CD4-positive, alpha-beta T cell (primary cell): ENCODE measurements at regions not wholly inside any gene's neighbourhood (a gene's known extent, or its start where the extent isn't known, plus 50 kb on each side); places are given as distances from the start of the nearest gene placed in this dataset.

Experiments
- ATAC-seq: fragments of 200-7000 bp; cut with Tn5 transposase; one replicate; pipeline ENCODE4 v1.10.0; 2022; ENCODE audit warnings: mild to moderate bottlenecking; ENCODE audit not compliant: poor library complexity
- CTCF ChIA-PET: fragments of 350-600 bp; sonication (Branson Sonifier 250); formaldehyde crosslinking; loops from one replicate; lab custom pipeline; 2021; ENCODE audit warnings: antibody characterized with exemption, inconsistent platforms; lab: Charles Lee
- POLR2A ChIA-PET: fragments of 350-600 bp; sonication (Branson Sonifier 250); formaldehyde crosslinking; loops from one replicate; lab custom pipeline; 2021; ENCODE audit warnings: antibody characterized with exemption, inconsistent platforms; lab: Charles Lee
- DNase-seq, 14 experiments: peaks; one replicate each; pipeline ENCODE4 v3.0.0-alpha.2; 2013 to 2020; ENCODE audit warnings: mixed read lengths in 2 of 14
- H3K27ac ChIP-seq, 2 donors: one replicate each; pipeline versions ENCODE4 v1.5.1 to v1.7.0; 2013; ENCODE audit warnings: low read length in 2 of 2, low read depth in 1 of 2, mild to moderate bottlenecking in 1 of 2
- H3K27me3 ChIP-seq, 2 experiments: 1 replicate in 1 of 2; 2 replicates in 1 of 2; pipeline versions ENCODE4 v1.6.1 to v1.7.0; 2013; ENCODE audit warnings: low read length in 2 of 2, control low read depth in 1 of 2, mild to moderate bottlenecking in 1 of 2, moderate library complexity in 1 of 2; ENCODE audit not compliant: insufficient read depth in 2 of 2, control insufficient read depth in 1 of 2
- H3K36me3 ChIP-seq: one replicate; pipeline ENCODE4 v1.6.1; 2013; ENCODE audit warnings: low read length, control low read depth; ENCODE audit not compliant: insufficient read depth
- H3K4me1 ChIP-seq: one replicate; pipeline ENCODE4 v1.6.1; 2013; ENCODE audit warnings: low read length, control low read depth; ENCODE audit not compliant: insufficient read depth
- H3K4me3 ChIP-seq: one replicate; pipeline ENCODE4 v1.5.1; 2013; ENCODE audit warnings: mild to moderate bottlenecking, low read length, moderate library complexity
- H3K9me3 ChIP-seq, 2 experiments: 1 replicate in 1 of 2; 2 replicates in 1 of 2; pipeline versions ENCODE4 v1.6.1 to v1.7.0; 2013; ENCODE audit warnings: low read length in 2 of 2, mild to moderate bottlenecking in 2 of 2, control low read depth in 1 of 2, moderate library complexity in 1 of 2; ENCODE audit not compliant: control insufficient read depth in 1 of 2, insufficient read depth in 1 of 2
- H3K27ac Mint-ChIP-seq: one replicate; pipeline ENCODE4 v1.8.0; 2020; ENCODE audit warnings: mixed read lengths
- H3K27me3 Mint-ChIP-seq: one replicate; pipeline ENCODE4 v1.8.0; 2021; ENCODE audit warnings: mixed read lengths
- H3K36me3 Mint-ChIP-seq: one replicate; pipeline ENCODE4 v1.8.0; 2021; ENCODE audit warnings: low read depth, mixed read lengths
- H3K4me1 Mint-ChIP-seq: one replicate; pipeline ENCODE4 v1.8.0; 2021; ENCODE audit warnings: low read depth, mixed read lengths
- H3K4me3 Mint-ChIP-seq: one replicate; pipeline ENCODE4 v1.8.0; 2020; ENCODE audit warnings: mild to moderate bottlenecking, mixed read lengths
- H3K9me3 Mint-ChIP-seq: one replicate; pipeline ENCODE4 v1.8.0; 2020; ENCODE audit warnings: mixed read lengths
- intact Hi-C, 2 experiments: fragments of 100-400 bp; cut with DNase I in 1 of 2; cut with micrococcal nuclease in 1 of 2; formaldehyde crosslinking; loops; one replicate each; pipeline versions ENCODE4 v1.15.1 to v1.9.0; 2023 to 2025; cut with DNase I, micrococcal nuclease
- TF ChIP-seq, protein P1 (sequence below): fragments of 200-600 bp; IDR thresholded peaks from one replicate; pipeline ENCODE4 v1.8.0; 2022; ENCODE audit warnings: antibody characterized with exemption, mild to moderate bottlenecking

DNA sequence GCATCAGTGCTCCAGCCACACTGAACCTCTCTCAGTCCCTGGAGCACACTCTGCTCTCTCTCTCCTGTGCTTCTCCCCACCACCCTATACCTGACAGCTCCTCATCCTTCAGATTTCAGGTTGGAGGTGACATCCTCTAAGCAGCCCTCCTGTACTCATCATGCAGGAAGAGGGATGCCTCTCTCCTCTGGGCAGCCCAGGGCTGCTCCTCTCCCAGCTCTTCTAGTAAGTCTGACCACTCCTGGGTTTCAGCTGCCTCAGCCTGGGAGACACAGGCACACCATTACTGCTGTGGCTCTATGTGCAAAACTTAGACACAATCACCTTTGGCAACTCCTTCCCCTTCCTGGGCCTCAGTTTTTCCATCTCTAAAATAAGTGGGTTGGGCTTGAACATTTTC lies 232.4 kb upstream of the BRINP1 start:
- H3K4me3 ChIP-seq = no peak overlapping the region
- ChIA-PET CTCF (no interaction called here), POLR2A (no interaction called here)
- H3K36me3 ChIP-seq = no peaks in the 10 kb centered on the region
- no peaks in the 10 kb centered on the region for H3K4me1 Mint-ChIP-seq
- no peak overlapping the region for H3K27ac Mint-ChIP-seq
- TF ChIP-seq, protein P1, sequence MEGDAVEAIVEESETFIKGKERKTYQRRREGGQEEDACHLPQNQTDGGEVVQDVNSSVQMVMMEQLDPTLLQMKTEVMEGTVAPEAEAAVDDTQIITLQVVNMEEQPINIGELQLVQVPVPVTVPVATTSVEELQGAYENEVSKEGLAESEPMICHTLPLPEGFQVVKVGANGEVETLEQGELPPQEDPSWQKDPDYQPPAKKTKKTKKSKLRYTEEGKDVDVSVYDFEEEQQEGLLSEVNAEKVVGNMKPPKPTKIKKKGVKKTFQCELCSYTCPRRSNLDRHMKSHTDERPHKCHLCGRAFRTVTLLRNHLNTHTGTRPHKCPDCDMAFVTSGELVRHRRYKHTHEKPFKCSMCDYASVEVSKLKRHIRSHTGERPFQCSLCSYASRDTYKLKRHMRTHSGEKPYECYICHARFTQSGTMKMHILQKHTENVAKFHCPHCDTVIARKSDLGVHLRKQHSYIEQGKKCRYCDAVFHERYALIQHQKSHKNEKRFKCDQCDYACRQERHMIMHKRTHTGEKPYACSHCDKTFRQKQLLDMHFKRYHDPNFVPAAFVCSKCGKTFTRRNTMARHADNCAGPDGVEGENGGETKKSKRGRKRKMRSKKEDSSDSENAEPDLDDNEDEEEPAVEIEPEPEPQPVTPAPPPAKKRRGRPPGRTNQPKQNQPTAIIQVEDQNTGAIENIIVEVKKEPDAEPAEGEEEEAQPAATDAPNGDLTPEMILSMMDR = no peak
- H3K4me1 ChIP-seq = no peaks in the 10 kb centered on the region
- no peak for DNase-seq
- H3K27me3 Mint-ChIP-seq = no peaks in the 10 kb centered on the region
- ATAC-seq = no peak
- peaks cover 2% of the 10 kb centered on the region for H3K9me3 Mint-ChIP-seq
- intact Hi-C loops = no loop called here
- peaks cover 0 to 8% of the 10 kb centered on the region in 2 experiments for H3K9me3 ChIP-seq
- H3K4me3 Mint-ChIP-seq = no peak overlapping the region
- no peaks in the 10 kb centered on the region for H3K36me3 Mint-ChIP-seq
- H3K27me3 ChIP-seq = no peaks in the 10 kb centered on the region
- H3K27ac ChIP-seq = no peak overlapping the region

DNA sequence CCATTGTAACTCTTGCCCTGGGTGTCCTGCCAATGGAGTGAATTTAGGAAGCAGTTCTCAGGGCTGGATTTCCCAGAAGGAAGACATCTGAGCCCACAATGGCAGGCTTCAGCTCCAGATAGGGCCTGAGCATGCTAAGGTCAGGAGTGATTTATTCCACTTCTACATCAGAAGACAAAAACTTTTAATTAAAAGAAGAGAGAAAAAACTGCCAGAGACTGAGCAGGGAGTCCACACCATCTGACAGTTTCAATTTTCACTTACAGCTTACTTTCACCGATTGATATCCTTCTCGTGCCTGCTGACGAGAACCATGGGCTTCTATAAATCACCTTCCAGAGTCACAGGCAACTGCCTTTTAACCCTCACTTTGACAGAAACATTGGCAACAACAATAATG lies 228.3 kb upstream of the BRINP1 start:
- ChIA-PET POLR2A (no interaction called here), CTCF (no interaction called here)
- H3K4me3 Mint-ChIP-seq = no peak overlapping the region
- intact Hi-C loops = no loop called here
- peaks cover 0 to 3% of the 10 kb centered on the region in 2 experiments for H3K9me3 ChIP-seq
- no peaks in the 10 kb centered on the region for H3K4me1 ChIP-seq
- H3K27me3 Mint-ChIP-seq = no peaks in the 10 kb centered on the region
- H3K27me3 ChIP-seq = no peaks in the 10 kb centered on the region
- no peaks in the 10 kb centered on the region for H3K36me3 ChIP-seq
- ATAC-seq = no peak
- no peaks in the 10 kb centered on the region for H3K36me3 Mint-ChIP-seq
- no peak for DNase-seq
- H3K27ac Mint-ChIP-seq = no peak overlapping the region
- H3K4me1 Mint-ChIP-seq = no peaks in the 10 kb centered on the region
- peaks cover 2% of the 10 kb centered on the region for H3K9me3 Mint-ChIP-seq
- H3K27ac ChIP-seq = no peak overlapping the region
- TF ChIP-seq, protein P1 = no peak
- H3K4me3 ChIP-seq = no peak overlapping the region

DNA sequence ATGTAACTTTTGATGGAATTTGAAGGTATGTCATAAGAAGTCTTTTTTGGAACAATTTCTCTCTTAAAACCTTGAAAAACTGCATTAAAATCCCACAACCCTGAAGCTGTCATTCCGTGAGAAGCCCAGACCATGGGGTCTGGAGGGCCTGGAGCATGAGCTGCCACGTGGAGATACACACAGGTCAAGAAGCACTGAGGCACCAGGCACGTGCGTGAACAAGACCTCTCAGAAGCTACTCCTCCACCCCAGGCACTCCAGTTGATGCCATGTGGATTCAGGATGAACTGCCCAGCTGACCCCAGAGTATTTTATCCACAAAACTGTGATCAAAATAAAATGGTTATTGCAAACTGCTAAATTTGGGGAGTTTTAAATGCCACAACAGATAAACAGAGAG lies 227.5 kb upstream of the BRINP1 start:
- ATAC-seq = no peak
- Histone ChIP-seq H3K27ac (no peak overlapping the region), H3K36me3 (no peaks in the 10 kb centered on the region), H3K4me1 (no peaks in the 10 kb centered on the region), H3K27me3 (no peaks in the 10 kb centered on the region), H3K4me3 (no peak overlapping the region), H3K9me3 (peaks cover 0 to 3% of the 10 kb centered on the region in 2 experiments)
- TF ChIP-seq, protein P1 = no peak
- POLR2A ChIA-PET = no interaction called here
- Mint-ChIP-seq H3K27ac (no peak overlapping the region), H3K9me3 (peaks cover 2% of the 10 kb centered on the region), H3K36me3 (no peaks in the 10 kb centered on the region), H3K27me3 (no peaks in the 10 kb centered on the region), H3K4me1 (no peaks in the 10 kb centered on the region), H3K4me3 (no peak overlapping the region)
- no peak for DNase-seq
- CTCF ChIA-PET = no interaction called here
- intact Hi-C loops = no loop called here
